SW 1271 (cell line): ENCODE measurements at regions not wholly inside any gene's neighbourhood (a gene's known extent, or its start where the extent isn't known, plus 50 kb on each side); places are given as distances from the start of the nearest gene placed in this dataset.
"Not testable (repeated sequence)": the region's sequence is repeated elsewhere in the genome, so short reads cannot be mapped to it uniquely, and the experiment has no call there.

Experiments used
- DNase-seq, 2 experiments: peaks; one replicate each; lab custom pipeline; 2025; lab: John Stamatoyannopoulos, UW

DNA sequence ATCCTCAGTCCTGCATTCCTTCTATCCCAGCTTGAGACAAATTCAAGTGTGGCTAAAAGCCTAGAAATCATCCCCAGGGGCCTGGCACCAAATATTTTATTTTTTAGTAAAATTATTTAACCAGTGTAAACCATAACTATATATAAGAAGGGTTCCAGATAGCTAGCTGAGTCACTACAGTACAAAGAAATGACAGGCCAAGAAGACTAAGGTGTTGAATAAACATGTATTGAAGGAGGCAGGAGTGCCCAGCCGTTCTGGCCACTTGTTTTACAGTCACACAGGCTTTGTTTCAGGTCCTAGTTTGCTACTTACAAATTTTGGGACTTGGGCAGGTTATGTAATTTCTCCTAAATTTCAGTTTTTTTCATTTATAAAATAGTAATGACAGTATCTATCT is 225.9 kb upstream of the PITX2 start:
- no peak for DNase-seq

DNA sequence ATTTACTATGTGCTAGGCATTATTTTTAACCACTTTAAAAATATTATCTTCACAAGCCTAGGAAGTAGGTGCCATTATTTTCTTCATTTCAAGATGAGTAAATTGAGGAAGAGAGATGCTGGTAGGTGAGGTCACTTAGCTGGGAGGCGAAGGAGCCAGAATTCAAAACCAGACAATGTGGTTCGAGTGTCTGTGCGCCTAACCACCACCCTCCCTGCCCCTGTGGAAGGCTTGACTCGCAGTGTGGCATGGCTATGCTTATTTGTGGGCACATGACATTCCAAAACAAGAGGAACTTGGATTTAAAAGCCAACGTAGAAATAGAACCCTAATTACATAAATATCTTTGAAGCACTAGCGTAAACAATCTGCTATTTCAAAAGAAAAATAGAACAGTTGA is 226.6 kb upstream of the PITX2 start:
- DNase-seq, result no peak

DNA sequence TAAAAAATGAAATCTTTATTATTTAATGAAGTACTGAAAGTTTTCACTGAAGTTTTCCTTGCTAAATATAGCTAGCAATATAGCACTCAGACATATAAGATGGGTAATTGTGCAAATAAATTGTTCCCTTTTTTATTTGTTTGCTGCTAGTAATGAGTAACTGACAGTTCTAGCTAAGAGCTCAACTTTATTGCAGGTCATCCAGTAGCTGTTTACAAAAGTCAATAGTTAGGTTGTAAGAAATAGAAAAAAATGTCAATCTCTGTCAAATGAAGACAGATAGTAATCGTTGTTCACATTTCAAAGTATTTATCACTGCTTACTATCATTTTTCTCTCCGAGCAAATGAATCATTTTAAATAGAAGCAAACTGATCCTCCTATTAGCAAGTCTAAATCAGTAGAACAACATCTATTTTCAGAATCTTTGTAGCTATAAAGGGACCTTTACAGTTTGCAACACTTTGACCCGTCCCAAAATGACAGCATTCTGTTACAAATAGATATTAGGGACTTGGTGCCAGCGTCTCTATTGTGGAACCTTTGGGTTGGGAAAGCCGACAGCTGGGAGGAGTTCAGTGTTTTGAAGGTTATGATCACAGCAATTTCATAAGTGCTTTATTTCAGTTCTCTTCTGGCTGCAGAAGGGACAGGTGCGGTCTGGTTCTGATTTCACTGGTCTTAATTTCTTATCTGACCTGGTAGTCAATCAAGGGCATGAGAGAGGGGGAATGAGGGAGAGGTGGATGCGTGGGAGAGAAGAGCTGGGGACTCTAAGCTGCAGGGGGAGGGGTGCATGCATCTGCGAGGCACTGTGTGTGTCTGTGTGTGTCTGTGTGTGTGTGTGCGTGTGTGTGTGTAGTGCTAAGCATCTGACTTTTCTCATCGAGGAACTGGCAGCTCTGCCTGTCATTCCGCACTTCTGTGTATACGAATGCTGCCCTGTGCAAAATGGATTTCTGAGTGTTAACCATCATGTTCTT is 227.9 kb upstream of the PITX2 start:
- DNase-seq, result no peak

DNA sequence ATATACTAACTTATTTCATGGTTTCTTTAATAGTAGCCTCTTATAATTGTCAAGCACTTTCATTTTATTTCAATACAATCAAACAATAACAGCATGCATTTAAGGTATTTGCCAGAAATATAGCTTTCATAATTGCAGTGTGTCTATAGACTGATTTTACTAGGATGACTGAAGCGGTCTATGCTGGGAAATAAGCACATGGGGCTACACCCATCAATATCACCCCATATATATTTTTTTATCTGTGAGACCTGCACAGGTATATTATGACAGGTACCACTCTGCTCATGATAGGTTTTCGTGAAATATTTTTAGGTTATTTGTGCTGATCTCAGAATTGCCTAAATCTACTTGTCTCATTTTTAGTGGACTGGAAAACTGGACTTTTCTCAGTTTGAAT is 229.1 kb upstream of the PITX2 start:
- no peak for DNase-seq

DNA sequence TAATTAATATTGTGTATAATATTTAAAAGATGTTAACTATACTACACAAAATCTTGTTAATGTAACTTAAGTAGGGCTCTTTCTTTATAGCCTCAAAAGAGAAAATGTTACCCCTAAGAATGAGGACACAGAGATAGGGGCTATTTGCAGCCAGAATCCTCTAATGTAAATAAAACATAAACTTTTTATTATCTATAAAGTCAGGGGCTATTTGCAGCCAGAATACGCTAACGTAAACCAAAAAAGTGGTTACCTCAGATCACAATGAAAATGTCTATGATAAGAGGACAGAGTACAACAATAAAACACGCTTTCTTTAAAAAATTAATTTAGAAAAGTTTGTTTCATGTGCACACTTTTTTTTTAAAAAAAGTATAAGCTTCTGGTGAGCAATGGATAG is 229.9 kb upstream of the PITX2 start:
- DNase-seq, result no peak

DNA sequence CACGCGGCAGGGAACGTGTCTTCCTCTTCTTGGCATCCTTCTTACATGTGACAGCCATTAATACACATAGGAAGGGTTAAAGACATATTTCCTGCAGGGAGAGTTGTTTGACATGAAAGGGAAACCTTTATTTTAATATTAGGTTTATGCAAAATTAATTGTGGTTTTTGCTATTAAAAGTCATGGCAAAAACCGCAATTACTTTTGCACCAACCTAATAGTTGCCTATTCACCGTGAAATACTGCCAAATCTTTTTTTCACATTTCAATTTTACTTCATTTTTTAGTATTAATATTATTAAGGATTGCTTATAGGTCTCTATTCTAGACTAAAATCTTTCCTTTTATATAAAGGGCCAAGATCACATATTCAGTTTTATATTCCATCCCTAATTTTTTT is 230.4 kb upstream of the PITX2 start:
- DNase-seq, result no peak

DNA sequence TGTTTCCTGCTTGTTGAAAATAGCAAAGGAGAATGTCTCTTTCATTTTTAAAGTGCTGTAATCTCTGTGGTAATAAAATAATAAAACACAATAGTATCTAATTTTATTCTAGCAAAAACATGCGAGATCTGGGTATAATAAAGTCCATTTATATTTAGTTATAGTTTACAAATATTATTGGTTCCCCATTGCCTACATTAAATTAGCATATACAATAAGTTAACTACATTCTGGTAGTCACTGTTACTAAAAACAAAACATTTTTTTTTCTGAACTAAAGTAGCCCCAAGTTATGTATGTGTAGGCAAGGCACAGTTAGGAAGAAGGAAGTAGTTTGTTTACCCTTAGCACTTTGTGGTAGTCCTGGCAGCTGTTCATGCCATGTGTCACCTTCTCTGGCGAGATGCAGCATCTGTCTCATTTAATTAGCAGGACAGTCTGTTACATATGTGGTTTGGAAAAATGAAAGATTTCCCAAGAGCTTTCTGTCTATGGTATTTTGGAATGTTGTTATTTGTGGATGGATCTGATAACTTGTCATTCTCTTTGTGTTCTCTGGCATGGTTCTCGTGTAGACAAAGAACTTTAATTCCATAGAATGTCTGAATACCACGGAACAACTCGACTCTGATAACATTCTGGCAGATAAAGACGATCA is 231.3 kb upstream of the PITX2 start:
- DNase-seq, result peak in 1 of 2 experiments; percentile 52

DNA sequence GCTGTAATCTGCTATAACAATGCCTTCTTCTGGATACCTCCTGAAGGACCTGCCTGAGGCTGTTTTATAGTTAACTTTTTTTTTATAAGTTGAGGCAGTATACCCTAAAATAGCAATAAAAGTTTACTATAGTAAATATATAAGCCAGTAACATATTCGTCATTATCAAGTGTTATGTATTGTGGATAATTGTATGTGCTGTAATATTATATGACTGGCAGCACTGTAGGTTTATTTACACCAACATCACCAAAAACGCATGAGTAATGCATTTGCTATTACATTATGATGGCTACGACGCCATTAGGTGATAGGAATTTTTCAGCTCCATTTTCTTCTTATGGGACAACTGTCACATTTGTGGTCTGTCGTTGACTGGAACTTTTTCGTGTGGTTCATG is 237.2 kb upstream of the PITX2 start:
- DNase-seq, result no peak

DNA sequence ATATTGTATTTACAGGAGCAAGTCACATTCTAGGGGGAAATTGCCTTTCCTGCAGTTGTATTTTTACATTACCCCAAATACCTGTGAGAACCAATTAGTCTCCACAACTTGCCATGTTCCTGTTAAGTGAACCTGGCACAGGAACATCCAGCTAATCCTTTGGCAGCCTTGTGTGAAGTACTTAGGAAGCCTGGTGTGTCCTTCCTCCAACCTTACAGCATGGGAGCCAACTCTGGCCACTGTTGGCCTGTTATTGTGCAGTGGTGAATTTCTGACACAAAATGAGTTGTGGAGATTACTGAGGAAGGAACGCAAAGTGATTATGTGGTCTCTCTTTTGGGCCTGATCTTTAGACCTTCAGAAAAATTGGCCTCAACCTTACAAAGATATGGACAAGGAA is 238.0 kb upstream of the PITX2 start:
- DNase-seq, result no peak

DNA sequence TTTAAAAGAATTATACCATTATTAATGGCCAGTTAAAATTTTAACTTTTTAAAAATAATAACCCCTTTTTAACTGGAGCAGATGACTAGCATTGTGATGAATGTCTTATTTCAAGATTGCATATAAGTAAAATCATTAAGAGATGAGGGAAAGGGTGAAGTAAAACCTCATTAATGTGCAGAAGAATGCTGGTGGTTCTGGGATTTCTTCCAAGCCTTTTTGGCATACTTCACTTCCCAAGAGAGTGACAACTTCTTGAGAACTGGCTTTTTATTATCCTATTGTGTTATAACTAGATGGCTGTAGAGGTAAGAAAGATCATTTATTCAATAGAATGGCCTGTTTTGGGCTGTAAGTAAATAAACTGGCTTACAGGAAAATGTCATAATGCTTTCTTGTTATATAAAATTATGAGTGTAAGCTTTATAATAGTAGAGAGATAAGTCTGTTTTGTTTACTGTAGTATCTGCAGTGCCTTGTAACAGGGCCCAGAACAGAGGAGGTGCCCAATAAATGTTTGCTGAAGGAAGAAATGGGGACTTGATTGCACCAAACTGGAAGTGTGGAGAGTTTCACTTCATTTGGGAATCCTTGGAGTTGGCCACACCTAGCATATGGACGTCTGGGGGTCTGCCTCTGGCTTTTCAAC is 242.9 kb upstream of the PITX2 start:
- DNase-seq, result no peak

DNA sequence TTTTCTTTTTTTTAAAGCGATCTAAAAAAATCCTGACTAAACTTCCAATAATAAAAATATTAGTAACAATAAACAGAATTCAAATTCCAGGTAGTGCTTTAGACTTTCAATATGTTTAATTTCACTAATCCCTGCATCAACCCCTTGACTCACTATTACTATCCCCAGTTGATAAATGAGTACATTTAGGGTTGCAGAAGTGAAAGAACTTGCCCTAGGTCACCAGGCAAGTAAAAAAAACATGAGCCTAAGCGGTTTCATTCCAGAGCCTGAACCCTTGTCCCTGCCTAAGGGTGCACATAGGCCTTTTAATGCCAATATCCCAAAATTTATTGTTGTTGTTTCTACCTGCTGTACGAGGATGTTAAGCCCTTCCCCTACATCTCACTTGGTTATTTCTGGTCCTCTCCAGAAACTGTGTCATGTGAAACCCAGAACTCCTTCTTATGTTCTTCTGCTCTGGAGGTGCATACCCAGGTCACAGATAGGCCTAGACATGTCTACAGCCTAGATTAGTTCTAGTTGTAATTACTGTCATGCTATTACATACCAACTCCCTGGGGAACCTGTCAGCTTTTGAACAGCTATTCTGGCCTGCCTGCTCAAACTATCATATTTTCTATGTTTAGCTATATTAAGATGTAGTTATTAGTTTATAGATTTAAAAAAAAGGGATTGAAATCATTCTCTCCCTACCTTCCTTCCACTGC is 244.5 kb upstream of the PITX2 start:
- DNase-seq, result no peak

DNA sequence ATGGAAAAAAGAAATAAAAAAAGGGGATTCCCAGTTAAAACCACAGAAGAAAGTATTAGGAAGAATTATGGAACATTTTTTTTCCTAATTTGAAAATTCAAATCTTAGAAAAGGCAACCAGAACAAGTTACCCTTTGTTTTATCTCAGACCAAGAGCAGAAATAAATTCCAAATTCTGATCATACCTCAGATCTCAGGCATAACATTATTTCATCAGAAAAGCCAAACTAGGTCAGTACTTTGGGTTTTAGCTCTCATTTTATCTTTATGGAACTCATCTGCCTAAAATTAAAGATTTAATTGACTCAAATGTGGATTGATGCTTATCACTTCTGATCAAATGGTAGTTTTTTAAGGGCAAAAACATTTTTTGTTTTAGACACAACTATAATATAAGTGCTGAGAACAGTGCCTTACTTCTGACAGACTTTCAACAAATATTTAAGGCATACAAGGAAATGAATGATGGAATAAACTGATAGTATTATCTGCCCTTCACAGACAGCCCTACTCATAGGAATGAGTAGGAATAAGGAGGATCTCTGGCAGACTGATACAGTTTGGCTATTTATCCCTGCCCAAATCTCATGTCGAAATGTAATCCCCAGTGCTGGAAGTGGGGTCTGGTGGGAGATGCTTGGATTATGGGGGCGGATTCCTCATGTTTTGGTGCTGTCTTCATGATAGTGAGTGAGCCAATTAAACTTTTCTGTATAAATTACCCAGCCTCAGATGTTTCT is 245.3 kb upstream of the PITX2 start:
- DNase-seq, result no peak

DNA sequence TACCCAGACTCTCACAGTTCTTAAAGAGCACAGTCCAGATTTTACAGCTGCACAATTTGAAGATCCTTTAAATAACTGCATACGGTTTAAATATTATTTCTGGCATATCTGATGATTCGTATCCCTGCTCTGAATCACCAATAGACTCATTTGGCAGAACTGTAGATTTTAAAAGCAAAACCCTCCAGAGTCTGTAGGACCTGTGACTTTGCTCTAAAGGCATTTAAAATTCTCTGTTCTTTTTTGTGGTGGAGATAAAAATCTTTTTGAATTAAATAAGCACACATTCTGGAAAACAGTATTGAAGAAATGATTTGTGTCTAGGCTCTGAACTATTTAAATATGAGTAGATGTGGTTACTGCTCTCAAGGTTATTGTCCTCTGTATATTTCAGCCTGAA is 246.2 kb upstream of the PITX2 start:
- DNase-seq, result no peak

DNA sequence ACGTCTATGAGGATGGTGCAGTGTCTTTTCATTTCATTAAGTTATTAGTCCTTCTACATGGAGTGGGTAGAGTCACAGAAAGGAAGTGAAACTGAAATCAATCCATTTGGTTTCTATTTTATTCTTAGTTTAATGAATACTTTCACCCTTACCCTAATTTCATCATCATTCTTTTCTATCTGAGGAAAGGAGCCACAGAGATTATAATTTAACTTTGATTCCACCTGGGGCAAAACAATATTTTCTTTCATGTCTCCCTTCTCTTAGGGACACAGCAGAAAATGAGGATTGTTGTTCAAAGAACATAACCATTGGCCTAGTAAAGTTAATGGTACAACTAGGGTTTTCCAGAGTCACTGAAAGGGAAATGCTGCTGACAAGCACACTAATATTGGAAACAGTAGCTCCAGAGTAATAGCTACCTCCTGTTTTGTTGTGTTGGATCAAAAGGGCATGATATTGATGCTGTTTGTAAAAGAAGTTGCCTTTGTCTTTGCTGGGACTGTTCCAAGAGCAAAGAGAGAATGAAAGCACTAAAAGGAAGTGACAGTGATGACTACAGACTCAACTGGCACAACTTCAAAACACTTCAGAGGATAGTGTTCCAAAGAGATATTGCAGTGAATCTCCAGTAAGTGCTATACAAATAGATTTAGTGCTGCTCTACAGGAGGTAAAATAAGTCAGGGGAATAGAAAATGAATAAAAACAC is 247.1 kb upstream of the PITX2 start:
- no peak for DNase-seq

DNA sequence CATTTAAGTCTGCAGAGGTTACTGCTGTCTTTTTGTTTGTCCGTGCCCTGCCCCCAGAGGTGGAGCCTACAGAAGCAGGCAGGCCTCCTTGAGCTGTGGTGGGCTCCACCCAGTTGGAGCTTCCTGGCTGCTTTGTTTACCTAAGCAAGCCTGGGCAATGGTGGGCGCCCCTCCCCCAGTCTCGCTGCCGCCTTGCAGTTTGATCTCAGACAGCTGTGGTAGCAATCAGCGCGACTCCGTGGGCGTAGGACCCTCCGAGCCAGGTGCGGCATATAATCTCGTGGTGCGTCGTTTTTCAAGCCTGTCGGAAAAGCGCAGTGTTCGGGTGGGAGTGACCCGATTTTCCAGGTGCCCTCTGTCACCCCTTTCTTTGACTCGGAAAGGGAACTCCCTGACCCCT is 253.3 kb upstream of the PITX2 start:
- not testable (repeated sequence) for DNase-seq

DNA sequence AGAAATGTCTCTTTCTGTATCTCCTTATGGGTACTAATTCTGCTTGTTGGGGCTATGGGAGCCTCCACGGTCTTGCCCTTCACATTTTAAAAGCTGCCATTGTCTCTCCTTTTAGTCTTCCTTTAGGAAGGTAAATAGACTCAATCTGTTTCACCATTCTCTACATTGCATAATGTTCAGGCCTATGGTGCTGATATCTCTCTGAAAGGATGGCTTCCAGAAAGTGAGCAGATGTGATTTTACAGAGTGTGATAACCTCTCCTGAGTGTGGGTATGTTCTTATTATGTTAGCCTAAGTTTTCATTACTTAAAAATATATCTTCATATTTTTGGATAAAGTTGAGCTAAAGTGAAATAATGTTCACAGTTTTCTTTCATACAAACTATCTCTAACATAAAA is 254.0 kb upstream of the PITX2 start:
- DNase-seq, result no peak

DNA sequence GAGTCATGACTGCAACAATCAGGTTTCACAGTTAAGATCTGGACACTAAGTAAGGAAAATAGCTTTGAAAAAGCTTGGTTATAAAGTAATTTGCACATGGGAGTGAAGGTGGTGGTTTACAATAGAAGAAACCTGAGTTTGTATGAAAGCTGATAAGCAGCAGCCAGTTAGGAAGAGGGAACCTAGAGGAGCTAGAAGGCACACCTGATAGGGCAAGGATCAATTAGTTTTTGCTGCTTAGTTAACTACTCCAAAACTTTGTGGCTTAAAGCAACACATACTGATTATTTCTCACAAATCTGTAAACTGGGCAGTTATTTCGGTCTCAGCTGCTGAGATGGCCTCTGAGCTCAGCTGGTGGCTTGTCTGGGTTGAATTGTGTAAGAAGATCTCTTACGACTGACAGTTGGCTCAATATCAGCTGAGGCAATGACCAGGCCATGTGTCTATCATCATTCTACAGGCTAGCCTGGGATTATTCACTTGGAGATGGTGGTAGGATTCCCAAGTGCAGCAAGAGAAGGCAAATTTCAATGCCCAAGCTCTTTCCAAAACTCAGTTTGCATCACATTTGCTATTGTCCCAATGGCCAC is 255.0 kb upstream of the PITX2 start:
- DNase-seq, result no peak

DNA sequence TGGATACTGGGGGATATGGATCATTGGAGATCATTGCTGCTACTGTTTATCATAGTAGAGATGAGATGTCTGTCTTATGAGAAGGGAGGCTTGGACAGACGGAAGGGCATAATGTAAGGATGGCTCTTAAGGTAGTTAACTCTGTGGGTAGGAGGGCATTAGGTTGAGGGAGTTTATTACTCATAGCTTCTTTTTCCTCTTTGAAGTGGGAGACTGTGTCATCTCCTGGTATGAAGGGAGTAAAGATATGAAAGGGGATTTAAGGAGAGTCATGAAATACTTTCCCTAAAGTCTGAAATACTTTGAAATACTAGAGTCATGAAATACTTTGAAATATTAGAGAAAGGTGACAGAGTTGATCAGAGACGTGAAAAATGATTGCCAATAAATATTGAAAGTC is 255.5 kb upstream of the PITX2 start:
- no peak for DNase-seq

DNA sequence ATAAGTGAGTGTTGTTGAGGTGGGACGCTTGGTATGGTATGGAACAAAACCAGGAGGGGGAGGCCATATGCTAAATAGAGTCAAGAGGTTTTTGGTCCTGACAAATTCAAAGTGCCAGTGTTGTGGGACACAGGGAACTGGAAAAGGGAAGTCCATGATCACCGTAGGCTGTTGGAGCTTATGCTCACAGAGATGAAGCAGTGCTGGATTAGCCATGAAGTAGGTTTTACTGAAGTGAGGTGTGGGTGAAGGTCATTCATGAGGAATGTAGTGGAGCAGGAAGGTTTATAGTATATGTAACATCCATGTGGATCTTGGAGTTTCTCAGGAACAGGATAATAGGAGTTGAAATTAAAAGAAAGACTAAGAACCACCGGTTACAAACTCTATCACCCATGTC is 256.1 kb upstream of the PITX2 start:
- no peak for DNase-seq

DNA sequence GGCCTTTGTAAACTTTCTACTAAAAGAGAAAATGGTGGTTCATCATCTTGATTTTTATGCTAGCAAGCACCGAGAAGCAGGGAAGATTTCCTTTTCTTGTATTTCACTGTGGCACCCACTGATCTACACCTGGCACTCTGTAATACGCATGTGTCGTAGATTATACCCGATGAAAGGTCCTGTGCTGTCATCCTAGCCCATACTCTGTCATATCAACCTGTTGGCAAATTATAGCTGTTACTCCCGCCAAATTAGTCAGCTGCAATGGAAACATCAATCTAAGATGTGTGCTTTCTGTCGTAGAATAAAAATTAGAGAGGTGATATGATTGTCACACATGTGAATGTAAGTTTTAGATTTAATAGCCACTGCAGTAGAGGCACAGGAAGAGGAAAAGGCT is 263.4 kb upstream of the PITX2 start:
- no peak for DNase-seq

DNA sequence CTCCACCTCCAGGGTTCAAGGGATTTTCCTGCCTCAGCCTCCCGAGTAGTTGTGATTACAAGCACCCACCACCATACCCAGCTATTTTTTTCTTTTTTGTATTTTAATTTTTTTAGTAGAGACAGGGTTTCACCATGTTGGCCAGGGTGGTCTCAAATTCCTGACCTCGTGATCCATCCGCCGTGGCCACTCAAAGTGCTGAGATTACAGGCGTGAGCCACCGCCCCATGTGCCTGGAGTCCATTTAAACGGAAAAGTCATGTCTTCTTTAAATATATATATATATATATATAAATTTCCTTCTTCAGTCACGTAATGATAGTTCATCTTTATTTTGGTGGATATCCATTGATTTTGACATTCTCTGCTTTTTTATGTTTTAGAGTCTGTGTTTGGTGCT is 264.0 kb upstream of the PITX2 start:
- no peak for DNase-seq
